ENCODE measurements at regions not wholly inside any gene's neighbourhood (a gene's known extent, or its start where the extent isn't known, plus 50 kb on each side); places are given as distances from the start of the nearest gene placed in this dataset.

DNA sequence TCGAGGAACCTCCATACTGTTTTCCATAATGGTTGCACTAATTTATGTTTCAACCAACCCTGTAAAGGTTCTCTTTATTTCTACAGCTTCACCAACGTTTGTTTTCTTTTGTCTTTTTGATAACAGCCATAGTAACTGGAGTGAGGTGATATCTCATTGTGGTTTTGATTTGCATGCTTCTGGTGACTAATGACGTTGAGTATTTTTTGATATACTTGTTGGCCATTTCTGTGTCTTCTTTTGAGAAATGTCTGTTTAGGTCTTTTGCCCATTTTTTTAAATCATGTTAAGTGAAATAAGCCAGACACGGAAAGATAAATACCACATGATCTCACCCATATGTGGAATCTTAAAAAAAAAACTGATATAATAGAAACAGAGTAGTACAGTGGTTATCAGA lies 74.8 kb upstream of the SMIM21 start:
- no peak overlapping the region for H3K4me3 ChIP-seq (ENCODE audit: low read depth, low read length)
- DNase-seq (ENCODE audit: low read depth), result peak; percentile 39
- TF ChIP-seq, protein P1, sequence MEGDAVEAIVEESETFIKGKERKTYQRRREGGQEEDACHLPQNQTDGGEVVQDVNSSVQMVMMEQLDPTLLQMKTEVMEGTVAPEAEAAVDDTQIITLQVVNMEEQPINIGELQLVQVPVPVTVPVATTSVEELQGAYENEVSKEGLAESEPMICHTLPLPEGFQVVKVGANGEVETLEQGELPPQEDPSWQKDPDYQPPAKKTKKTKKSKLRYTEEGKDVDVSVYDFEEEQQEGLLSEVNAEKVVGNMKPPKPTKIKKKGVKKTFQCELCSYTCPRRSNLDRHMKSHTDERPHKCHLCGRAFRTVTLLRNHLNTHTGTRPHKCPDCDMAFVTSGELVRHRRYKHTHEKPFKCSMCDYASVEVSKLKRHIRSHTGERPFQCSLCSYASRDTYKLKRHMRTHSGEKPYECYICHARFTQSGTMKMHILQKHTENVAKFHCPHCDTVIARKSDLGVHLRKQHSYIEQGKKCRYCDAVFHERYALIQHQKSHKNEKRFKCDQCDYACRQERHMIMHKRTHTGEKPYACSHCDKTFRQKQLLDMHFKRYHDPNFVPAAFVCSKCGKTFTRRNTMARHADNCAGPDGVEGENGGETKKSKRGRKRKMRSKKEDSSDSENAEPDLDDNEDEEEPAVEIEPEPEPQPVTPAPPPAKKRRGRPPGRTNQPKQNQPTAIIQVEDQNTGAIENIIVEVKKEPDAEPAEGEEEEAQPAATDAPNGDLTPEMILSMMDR (conservative IDR thresholded peaks at IDR 0.05; ENCODE audit: low read depth, low read length), result no peak

DNA sequence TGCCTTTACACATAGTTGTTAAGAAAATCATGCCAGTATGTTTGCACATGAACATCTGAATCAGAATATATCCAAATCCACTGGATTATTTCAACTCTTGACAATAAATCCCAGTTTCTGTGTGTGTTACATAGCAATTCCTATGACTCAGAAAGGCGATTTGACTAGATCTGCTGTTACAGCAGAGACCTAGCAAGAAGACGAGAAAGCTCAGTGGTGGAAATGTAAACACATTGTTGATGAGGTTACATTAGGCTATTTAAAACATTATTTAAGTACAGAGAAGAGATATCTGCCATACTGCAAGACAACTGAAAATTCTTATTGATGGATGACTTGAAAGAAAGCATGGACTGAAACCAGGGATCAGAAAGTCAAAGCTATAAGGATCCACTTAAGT lies 73.0 kb upstream of the SMIM21 start:
- H3K4me3 ChIP-seq (ENCODE audit: low read depth, low read length), result no peak overlapping the region
- TF ChIP-seq, protein P1 (conservative IDR thresholded peaks at IDR 0.05; ENCODE audit: low read depth, low read length), result no peak
- DNase-seq (ENCODE audit: low read depth), result peak; percentile 58

DNA sequence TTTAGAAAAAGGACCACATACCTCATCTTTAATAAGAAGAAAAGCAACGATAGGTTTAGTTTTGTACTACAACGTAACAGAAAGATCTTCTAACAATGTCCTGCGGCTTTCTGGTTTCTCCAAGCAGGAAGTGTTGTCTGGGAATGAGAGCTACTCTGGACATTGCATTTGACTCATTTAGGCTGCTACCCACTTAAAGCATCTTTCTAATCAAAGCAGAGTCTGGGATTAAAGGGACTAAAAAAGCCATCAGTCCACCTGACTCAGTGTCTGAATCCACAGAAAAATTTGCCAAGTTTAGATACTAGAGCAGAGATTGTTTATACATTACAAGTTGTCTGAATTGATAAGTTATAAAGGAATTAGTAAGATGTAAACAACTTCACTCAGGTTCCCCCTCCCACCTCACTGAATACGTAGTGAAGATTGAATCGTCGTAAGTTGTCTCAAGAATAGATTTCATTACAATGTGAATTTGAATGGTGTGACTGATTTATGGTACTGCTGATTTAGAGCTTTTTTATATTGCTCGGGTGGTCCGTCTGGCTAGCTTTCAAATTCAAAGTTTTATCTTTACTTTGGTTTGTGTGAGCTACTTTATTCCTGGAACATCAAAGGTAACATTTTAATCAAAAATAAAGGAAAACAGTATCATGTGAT lies 70.2 kb upstream of the SMIM21 start:
- no peak for DNase-seq (ENCODE audit: low read depth)
- no peak overlapping the region for H3K4me3 ChIP-seq (ENCODE audit: low read depth, low read length)
- TF ChIP-seq, protein P1 (conservative IDR thresholded peaks at IDR 0.05; ENCODE audit: low read depth, low read length), result no peak

DNA sequence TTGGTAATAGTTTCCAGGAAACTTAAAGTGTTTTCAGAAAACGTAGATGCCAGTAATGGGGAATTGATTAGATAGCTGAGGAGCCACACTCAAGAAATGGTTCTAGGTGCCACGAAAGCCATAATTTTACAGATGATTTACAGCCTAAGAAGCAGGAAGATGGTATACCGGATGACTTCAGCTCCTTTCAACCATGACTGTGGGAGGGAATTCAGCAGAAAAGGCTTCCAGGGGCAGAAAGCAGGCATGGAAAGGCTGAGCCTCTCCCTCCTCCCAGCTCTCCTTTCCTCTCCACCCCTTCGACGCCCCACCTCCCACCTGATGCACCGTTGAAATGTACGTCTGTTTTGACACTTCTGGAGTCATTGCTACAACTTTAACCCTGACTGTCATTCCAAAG lies 68.6 kb upstream of the SMIM21 start:
- DNase-seq (ENCODE audit: low read depth), result no peak
- no peak overlapping the region for H3K4me3 ChIP-seq (ENCODE audit: low read depth, low read length)
- TF ChIP-seq, protein P1 (conservative IDR thresholded peaks at IDR 0.05; ENCODE audit: low read depth, low read length), result no peak

DNA sequence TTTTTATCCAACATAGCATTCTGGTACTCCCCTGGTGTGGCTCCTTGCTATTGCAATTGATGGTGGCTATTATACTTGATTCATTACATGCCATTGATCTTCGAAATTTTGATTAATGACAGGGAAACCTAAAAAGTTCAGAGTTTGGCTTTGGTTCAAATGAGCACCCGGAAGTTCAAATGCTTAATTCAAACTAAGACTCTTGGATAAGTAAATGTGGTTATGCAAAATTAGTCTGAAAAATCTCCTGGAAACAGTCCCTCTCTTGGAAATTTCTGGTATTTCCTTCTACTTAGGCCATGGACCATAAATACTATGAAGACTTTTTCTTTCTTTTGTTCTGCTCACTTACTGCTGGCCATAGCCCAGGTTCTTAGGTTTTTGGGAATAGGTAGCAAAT lies 65.3 kb upstream of the SMIM21 start:
- no peak overlapping the region for H3K4me3 ChIP-seq (ENCODE audit: low read depth, low read length)
- TF ChIP-seq, protein P1 (conservative IDR thresholded peaks at IDR 0.05; ENCODE audit: low read depth, low read length), result no peak
- no peak for DNase-seq (ENCODE audit: low read depth)

DNA sequence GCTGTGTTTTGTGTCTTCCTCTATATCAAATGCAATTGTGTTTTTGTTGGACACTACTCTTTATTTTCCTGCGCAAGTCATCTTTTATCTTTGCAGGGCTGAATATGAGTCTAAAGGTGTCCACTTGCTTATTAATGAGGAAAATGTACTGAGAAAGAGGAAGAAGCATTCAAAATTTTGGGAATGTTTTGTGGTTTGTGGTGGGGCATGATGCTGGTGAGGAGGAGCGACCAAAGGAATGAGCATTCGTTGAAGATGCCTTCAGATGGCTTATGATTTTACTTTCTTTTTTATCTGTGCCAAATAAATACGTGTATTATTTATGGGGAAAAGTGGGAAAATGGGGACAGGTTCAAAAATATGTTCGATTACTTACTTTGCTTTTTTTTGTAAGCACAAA lies 63.9 kb upstream of the SMIM21 start:
- no peak for DNase-seq (ENCODE audit: low read depth)

More for the DNA sequence above, 63.9 kb upstream of the SMIM21 start:
- TF ChIP-seq, protein P1 (conservative IDR thresholded peaks at IDR 0.05; ENCODE audit: low read depth, low read length), result no peak
- no peak overlapping the region for H3K4me3 ChIP-seq (ENCODE audit: low read depth, low read length)
